GM12878 (cell line): ENCODE measurements at regions not wholly inside any gene's neighbourhood (a gene's known extent, or its start where the extent isn't known, plus 50 kb on each side); places are given as distances from the start of the nearest gene placed in this dataset.

Experiments used
- ATAC-seq: fragments of 200-7000 bp; cut with Tn5 transposase; 3 replicates; pipeline ENCODE4 v1.9.1; 2020; ENCODE audit warnings: mild to moderate bottlenecking, moderate library complexity
- BruUV-seq: library from RNA; stranded (reverse); fragments of 400-500 nt; replicated peaks from 2 replicates; lab custom pipeline; 2021; lab: Mats Ljungman, UMichigan
- CTCF ChIA-PET: fragments of 300-600 bp; sonication (Branson Sonifier 250); formaldehyde crosslinking; extraction: SDS; loops from one replicate; lab custom pipeline; 2021; ENCODE audit warnings: inconsistent platforms; lab: Yijun Ruan, JAX
- POLR2A ChIA-PET: fragments of 350-600 bp; formaldehyde crosslinking; extraction: SDS; loops from one replicate; lab custom pipeline; 2021; ENCODE audit warnings: inconsistent platforms; lab: Charles Lee
- RAD21 ChIA-PET: fragments of 300-600 bp; sonication (Branson Sonifier 250); formaldehyde crosslinking; loops from one replicate; lab custom pipeline; 2023; ENCODE audit warnings: antibody characterized with exemption; ENCODE audit not compliant: unreplicated experiment; lab: Charles Lee
- SMC1A ChIA-PET: fragments of 300-600 bp; sonication (Branson Sonifier 250); formaldehyde crosslinking; loops from one replicate; lab custom pipeline; 2023; ENCODE audit not compliant: unreplicated experiment, uncharacterized antibody; lab: Charles Lee
- DNase-seq: peaks from one replicate; pipeline ENCODE4 v3.0.0-alpha.2; 2011; ENCODE audit warnings: low read depth, low spot score
- FAIRE-seq: peaks from 3 replicates; lab custom pipeline; 2011; peaks lifted over from hg19 to GRCh38; lab: Jason Lieb, UNC
- H2AFZ ChIP-seq: 2 replicates; pipeline ENCODE4 v1.6.0; 2011; ENCODE audit warnings: low read depth, low read length, control low read depth; ENCODE audit not compliant: control insufficient read depth
- H3K27ac ChIP-seq: 2 replicates; pipeline ENCODE4 v1.5.1; 2011; ENCODE audit warnings: control low read depth; ENCODE audit not compliant: control insufficient read depth, insufficient read depth
- H3K27me3 ChIP-seq, 2 experiments: replicated peaks in 1 of 2; 2 replicates each; pipeline versions ENCODE4 v1.6.0 to v1.6.1; 2011; ENCODE audit warnings: low read length in 1 of 2; ENCODE audit not compliant: control insufficient read depth in 2 of 2, insufficient read depth in 2 of 2
- H3K36me3 ChIP-seq, 2 experiments: 2 replicates each; pipeline ENCODE4 v1.5.1; 2011; ENCODE audit warnings: low read length in 1 of 2; ENCODE audit not compliant: control insufficient read depth in 2 of 2, insufficient read depth in 2 of 2
- H3K4me1 ChIP-seq: 2 replicates; pipeline ENCODE4 v1.6.1; 2011; ENCODE audit warnings: mild to moderate bottlenecking, low read length, moderate library complexity, mixed read lengths; ENCODE audit not compliant: control insufficient read depth, insufficient read depth
- H3K4me2 ChIP-seq: 2 replicates; pipeline ENCODE4 v1.6.0; 2011; ENCODE audit warnings: control low read depth; ENCODE audit not compliant: control insufficient read depth, insufficient read depth
- H3K4me3 ChIP-seq: fragments of 200-600 bp; sonication (generic); 2 replicates; pipeline ENCODE4 v1.5.1; 2016
- H3K79me2 ChIP-seq: 2 replicates; pipeline ENCODE4 v1.6.0; 2011; ENCODE audit warnings: low read length; ENCODE audit not compliant: control insufficient read depth, insufficient read depth
- H3K9ac ChIP-seq: 2 replicates; pipeline ENCODE4 v1.8.0; 2011; ENCODE audit warnings: low read length, control low read depth, mixed read lengths; ENCODE audit not compliant: control insufficient read depth, insufficient read depth
- H3K9me3 ChIP-seq: replicated peaks from 3 replicates; pipeline ENCODE4 v1.5.1; 2011; ENCODE audit warnings: mild to moderate bottlenecking, low read length; ENCODE audit not compliant: control insufficient read depth, insufficient read depth
- H4K20me1 ChIP-seq: 2 replicates; pipeline ENCODE4 v1.6.0; 2011; ENCODE audit not compliant: control insufficient read depth, insufficient read depth
- CUX1 ChIP-seq: IDR thresholded peaks from 2 replicates; pipeline ENCODE4 v1.6.1; 2012; ENCODE audit warnings: improper control_type of control experiment, low read depth, low read length; ENCODE audit not compliant: insufficient replicate concordance
- HCFC1 ChIP-seq: fragments of 150-350 bp; IDR thresholded peaks from 2 replicates; pipeline ENCODE4 v1.6.1; 2014; ENCODE audit warnings: low read length
- NR2F1 ChIP-seq: fragments of 450-650 bp; conservative IDR thresholded peaks from 2 replicates; pipeline ENCODE4 v1.6.1; 2017; ENCODE audit warnings: mild to moderate bottlenecking
- SKIL ChIP-seq: fragments of 450-650 bp; IDR thresholded peaks from 2 replicates; pipeline ENCODE4 v1.6.1; 2017; ENCODE audit warnings: mild to moderate bottlenecking, low read depth, inconsistent platforms; ENCODE audit not compliant: poor library complexity, severe bottlenecking
- STAT3 ChIP-seq: IDR thresholded peaks from 2 replicates; pipeline ENCODE4 v1.6.1; 2011; ENCODE audit warnings: low read depth, low read length, improper control_type of control experiment
- ZNF24 ChIP-seq: fragments of 450-650 bp; IDR thresholded peaks from 2 replicates; pipeline ENCODE4 v1.6.1; 2017; ENCODE audit warnings: antibody characterized with exemption, mild to moderate bottlenecking
- ZNF274 ChIP-seq: IDR thresholded peaks from one replicate; pipeline ENCODE4 v1.8.0; 2011; ENCODE audit not compliant: insufficient read length, insufficient read depth
- ZZZ3 ChIP-seq: IDR thresholded peaks from 2 replicates; pipeline ENCODE4 v1.6.1; 2011; ENCODE audit warnings: low read depth; ENCODE audit not compliant: control insufficient read depth, insufficient read length
- WGBS: methylation state at CpG from one replicate; pipeline ENCODE4 v1.1.6; 2016; ENCODE audit warnings: low lambda C conversion rate; ENCODE audit not compliant: insufficient replicate concordance, insufficient coverage; ENCODE audit errors: missing lambda C conversion rate; 5-methylcytosine and 5-hydroxymethylcytosine counted together
- in situ Hi-C: fragments of 300-500 bp; cut with MboI; formaldehyde crosslinking; loops from 9 replicates; pipeline ENCODE4 v1.14.3; 2018; ENCODE audit warnings: mixed read lengths
- intact Hi-C: fragments of 100-400 bp; cut with micrococcal nuclease; formaldehyde crosslinking; loops from one replicate; pipeline ENCODE4 v1.14.2; 2022; ENCODE audit not compliant: unreplicated experiment

- TF ChIP-seq ZNF24: no peak
- DNase-seq (no peak), FAIRE-seq (no peak), ATAC-seq (no peak)
- RAD21 ChIA-PET: no interaction called here
- intact Hi-C loops (no loop called here), in situ Hi-C loops (no loop called here)
- H3K9ac ChIP-seq: no peak overlapping the region
- H3K27me3 ChIP-seq: peaks cover 0 to 2% of the 10 kb centered on the region in 2 experiments; a peak in 1 of 4 replicates
- CTCF ChIA-PET: interaction anchor here (1.6 kb wide), 1 partner anchor 38 kb away, joined by 3 read pairs; no protein-coding TSS in a partner anchor
- no peak overlapping the region for H3K4me2 ChIP-seq
- BruUV-seq: no TSS peak
- SMC1A ChIA-PET: no interaction called here
- no peak overlapping the region for H3K4me3 ChIP-seq
- no peak overlapping the region for H3K27ac ChIP-seq
- no peaks in the 10 kb centered on the region; the same call in 2 of the 3 replicates for H3K9me3 ChIP-seq
- 1% methylated on average over 5 of the region's 5 CpGs for WGBS
- POLR2A ChIA-PET: no interaction called here
- H3K4me1 ChIP-seq: no peaks in the 10 kb centered on the region
- no peaks in the 10 kb centered on the region for H4K20me1 ChIP-seq
- H3K79me2 ChIP-seq: no peaks in the 10 kb centered on the region
- no peak overlapping the region for H2AFZ ChIP-seq
- H3K36me3 ChIP-seq: no peaks in the 10 kb centered on the region
Observed at GRCh38 chr6:28766426-28766825, 157.4 kb downstream of the TRIM27 start.

- H2AFZ ChIP-seq: no peak overlapping the region
- POLR2A ChIA-PET: no interaction called here
- ATAC-seq: no peak
- intact Hi-C loops (no loop called here), in situ Hi-C loops (no loop called here)
- no peaks in the 10 kb centered on the region for H3K36me3 ChIP-seq
- H3K79me2 ChIP-seq: no peaks in the 10 kb centered on the region
- no peaks in the 10 kb centered on the region; the same call in 2 of the 3 replicates for H3K9me3 ChIP-seq
- peak; percentile 18 for FAIRE-seq
- H3K27me3 ChIP-seq: peaks cover 0 to 2% of the 10 kb centered on the region in 2 experiments; a peak in 2 of 4 replicates
- no peak overlapping the region for H3K9ac ChIP-seq
- BruUV-seq: no TSS peak
- H3K4me1 ChIP-seq: no peaks in the 10 kb centered on the region
- SMC1A ChIA-PET: no interaction called here
- H3K4me2 ChIP-seq: no peak overlapping the region
- no peak for DNase-seq
- no peaks in the 10 kb centered on the region for H4K20me1 ChIP-seq
- H3K4me3 ChIP-seq: no peak overlapping the region
- RAD21 ChIA-PET: no interaction called here
- CTCF ChIA-PET: interaction anchor here (1.6 kb wide), 1 partner anchor 38 kb away, joined by 3 read pairs; no protein-coding TSS in a partner anchor
- H3K27ac ChIP-seq: no peak overlapping the region
- 14% methylated on average over 4 of the region's 4 CpGs for WGBS
- TF ChIP-seq SKIL: no peak
- no peak for TF ChIP-seq ZZZ3
- no peak for TF ChIP-seq STAT3
- no peak for TF ChIP-seq CUX1
- TF ChIP-seq HCFC1: no peak
- no peak for TF ChIP-seq ZNF274
- no peak for TF ChIP-seq NR2F1
Observed at GRCh38 chr6:28767133-28767532, 156.7 kb downstream of the TRIM27 start.
